CD4-positive, alpha-beta T cell (primary cell): ENCODE measurements at regions not wholly inside any gene's neighbourhood (a gene's known extent, or its start where the extent isn't known, plus 50 kb on each side); places are given as distances from the start of the nearest gene placed in this dataset.

Experiments used
- ATAC-seq: fragments of 200-7000 bp; cut with Tn5 transposase; one replicate; pipeline ENCODE4 v1.10.0; 2022; ENCODE audit warnings: mild to moderate bottlenecking; ENCODE audit not compliant: poor library complexity
- CTCF ChIA-PET: fragments of 350-600 bp; sonication (Branson Sonifier 250); formaldehyde crosslinking; loops from one replicate; lab custom pipeline; 2021; ENCODE audit warnings: antibody characterized with exemption, inconsistent platforms; lab: Charles Lee
- POLR2A ChIA-PET: fragments of 350-600 bp; sonication (Branson Sonifier 250); formaldehyde crosslinking; loops from one replicate; lab custom pipeline; 2021; ENCODE audit warnings: antibody characterized with exemption, inconsistent platforms; lab: Charles Lee
- DNase-seq, 14 experiments: peaks; one replicate each; pipeline ENCODE4 v3.0.0-alpha.2; 2013 to 2020; ENCODE audit warnings: mixed read lengths in 2 of 14
- H3K27ac ChIP-seq, 2 donors: one replicate each; pipeline versions ENCODE4 v1.5.1 to v1.7.0; 2013; ENCODE audit warnings: low read length in 2 of 2, low read depth in 1 of 2, mild to moderate bottlenecking in 1 of 2
- H3K27me3 ChIP-seq, 2 experiments: 1 replicate in 1 of 2; 2 replicates in 1 of 2; pipeline versions ENCODE4 v1.6.1 to v1.7.0; 2013; ENCODE audit warnings: low read length in 2 of 2, control low read depth in 1 of 2, mild to moderate bottlenecking in 1 of 2, moderate library complexity in 1 of 2; ENCODE audit not compliant: insufficient read depth in 2 of 2, control insufficient read depth in 1 of 2
- H3K36me3 ChIP-seq: one replicate; pipeline ENCODE4 v1.6.1; 2013; ENCODE audit warnings: low read length, control low read depth; ENCODE audit not compliant: insufficient read depth
- H3K4me1 ChIP-seq: one replicate; pipeline ENCODE4 v1.6.1; 2013; ENCODE audit warnings: low read length, control low read depth; ENCODE audit not compliant: insufficient read depth
- H3K4me3 ChIP-seq: one replicate; pipeline ENCODE4 v1.5.1; 2013; ENCODE audit warnings: mild to moderate bottlenecking, low read length, moderate library complexity
- H3K9me3 ChIP-seq, 2 experiments: 1 replicate in 1 of 2; 2 replicates in 1 of 2; pipeline versions ENCODE4 v1.6.1 to v1.7.0; 2013; ENCODE audit warnings: low read length in 2 of 2, mild to moderate bottlenecking in 2 of 2, control low read depth in 1 of 2, moderate library complexity in 1 of 2; ENCODE audit not compliant: control insufficient read depth in 1 of 2, insufficient read depth in 1 of 2
- H3K27ac Mint-ChIP-seq: one replicate; pipeline ENCODE4 v1.8.0; 2020; ENCODE audit warnings: mixed read lengths
- H3K27me3 Mint-ChIP-seq: one replicate; pipeline ENCODE4 v1.8.0; 2021; ENCODE audit warnings: mixed read lengths
- H3K36me3 Mint-ChIP-seq: one replicate; pipeline ENCODE4 v1.8.0; 2021; ENCODE audit warnings: low read depth, mixed read lengths
- H3K4me1 Mint-ChIP-seq: one replicate; pipeline ENCODE4 v1.8.0; 2021; ENCODE audit warnings: low read depth, mixed read lengths
- H3K4me3 Mint-ChIP-seq: one replicate; pipeline ENCODE4 v1.8.0; 2020; ENCODE audit warnings: mild to moderate bottlenecking, mixed read lengths
- H3K9me3 Mint-ChIP-seq: one replicate; pipeline ENCODE4 v1.8.0; 2020; ENCODE audit warnings: mixed read lengths
- intact Hi-C, 2 experiments: fragments of 100-400 bp; cut with DNase I in 1 of 2; cut with micrococcal nuclease in 1 of 2; formaldehyde crosslinking; loops; one replicate each; pipeline versions ENCODE4 v1.15.1 to v1.9.0; 2023 to 2025; cut with DNase I, micrococcal nuclease
- TF ChIP-seq, protein P1 (sequence below): fragments of 200-600 bp; IDR thresholded peaks from one replicate; pipeline ENCODE4 v1.8.0; 2022; ENCODE audit warnings: antibody characterized with exemption, mild to moderate bottlenecking

DNA sequence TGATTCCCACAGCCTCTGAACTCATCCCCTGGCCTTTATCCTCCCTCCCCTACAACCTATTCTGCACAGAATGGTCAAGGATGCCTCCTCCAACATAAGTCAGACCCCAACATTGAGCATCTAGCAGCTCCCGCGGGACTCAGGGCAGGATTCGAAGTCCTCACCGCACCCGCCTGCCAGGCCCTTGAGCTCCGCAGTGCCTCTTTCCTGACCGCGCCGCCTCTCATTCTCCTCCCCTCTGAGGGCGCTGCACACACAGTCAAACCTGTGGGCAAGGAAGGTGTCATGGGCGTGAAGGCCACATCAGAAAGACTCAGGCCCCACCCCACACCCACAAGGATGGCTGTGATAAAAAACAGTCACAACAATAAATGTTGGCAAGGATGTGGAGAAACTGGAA lies 84.1 kb downstream of the CPZ start:
- Histone ChIP-seq H3K4me3 (no peak overlapping the region), H3K27ac (no peak overlapping the region), H3K27me3 (no peaks in the 10 kb centered on the region), H3K4me1 (no peaks in the 10 kb centered on the region), H3K36me3 (no peaks in the 10 kb centered on the region), H3K9me3 (peaks cover 0 to 27% of the 10 kb centered on the region in 2 experiments)
- Mint-ChIP-seq H3K4me1 (no peaks in the 10 kb centered on the region), H3K4me3 (no peak overlapping the region), H3K9me3 (peaks cover 4% of the 10 kb centered on the region), H3K27ac (no peak overlapping the region), H3K36me3 (no peaks in the 10 kb centered on the region), H3K27me3 (peaks cover 13% of the 10 kb centered on the region)
- ATAC-seq (no peak), DNase-seq (no peak)
- intact Hi-C loops, result no loop called here
- TF ChIP-seq, protein P1, sequence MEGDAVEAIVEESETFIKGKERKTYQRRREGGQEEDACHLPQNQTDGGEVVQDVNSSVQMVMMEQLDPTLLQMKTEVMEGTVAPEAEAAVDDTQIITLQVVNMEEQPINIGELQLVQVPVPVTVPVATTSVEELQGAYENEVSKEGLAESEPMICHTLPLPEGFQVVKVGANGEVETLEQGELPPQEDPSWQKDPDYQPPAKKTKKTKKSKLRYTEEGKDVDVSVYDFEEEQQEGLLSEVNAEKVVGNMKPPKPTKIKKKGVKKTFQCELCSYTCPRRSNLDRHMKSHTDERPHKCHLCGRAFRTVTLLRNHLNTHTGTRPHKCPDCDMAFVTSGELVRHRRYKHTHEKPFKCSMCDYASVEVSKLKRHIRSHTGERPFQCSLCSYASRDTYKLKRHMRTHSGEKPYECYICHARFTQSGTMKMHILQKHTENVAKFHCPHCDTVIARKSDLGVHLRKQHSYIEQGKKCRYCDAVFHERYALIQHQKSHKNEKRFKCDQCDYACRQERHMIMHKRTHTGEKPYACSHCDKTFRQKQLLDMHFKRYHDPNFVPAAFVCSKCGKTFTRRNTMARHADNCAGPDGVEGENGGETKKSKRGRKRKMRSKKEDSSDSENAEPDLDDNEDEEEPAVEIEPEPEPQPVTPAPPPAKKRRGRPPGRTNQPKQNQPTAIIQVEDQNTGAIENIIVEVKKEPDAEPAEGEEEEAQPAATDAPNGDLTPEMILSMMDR, result no peak
- ChIA-PET POLR2A (no interaction called here), CTCF (no interaction called here)

DNA sequence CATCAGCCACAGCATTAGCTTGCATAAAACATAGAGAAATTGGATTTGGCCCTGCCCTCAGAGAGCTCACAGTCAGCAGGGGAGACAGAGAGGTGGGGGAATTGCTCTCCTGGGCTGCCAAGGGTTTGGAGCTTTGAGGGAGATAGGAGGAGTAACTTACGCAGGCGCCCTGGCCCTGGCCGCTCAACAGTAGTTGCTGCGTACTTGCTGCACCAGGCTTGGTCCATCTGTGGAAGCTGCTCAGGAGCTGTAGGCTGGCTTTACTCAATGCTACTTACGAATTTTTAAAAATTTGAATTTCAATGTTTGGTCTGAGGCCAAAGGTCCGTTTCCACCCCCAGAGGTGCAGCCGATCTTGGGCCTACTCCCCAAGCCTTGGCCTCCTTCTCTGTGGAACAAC lies 83.3 kb downstream of the CPZ start:
- Mint-ChIP-seq H3K27me3 (peaks cover 9% of the 10 kb centered on the region), H3K27ac (no peak overlapping the region), H3K4me1 (no peaks in the 10 kb centered on the region), H3K9me3 (peaks cover 4% of the 10 kb centered on the region), H3K36me3 (no peaks in the 10 kb centered on the region), H3K4me3 (no peak overlapping the region)
- no peak for DNase-seq
- intact Hi-C loops, result no loop called here
- TF ChIP-seq, protein P1, result no peak
- Histone ChIP-seq H3K9me3 (peaks cover 0 to 27% of the 10 kb centered on the region in 2 experiments), H3K36me3 (no peaks in the 10 kb centered on the region), H3K27ac (no peak overlapping the region), H3K4me1 (no peaks in the 10 kb centered on the region), H3K4me3 (no peak overlapping the region), H3K27me3 (no peaks in the 10 kb centered on the region)
- CTCF ChIA-PET, result no interaction called here
- POLR2A ChIA-PET, result no interaction called here
- no peak for ATAC-seq

DNA sequence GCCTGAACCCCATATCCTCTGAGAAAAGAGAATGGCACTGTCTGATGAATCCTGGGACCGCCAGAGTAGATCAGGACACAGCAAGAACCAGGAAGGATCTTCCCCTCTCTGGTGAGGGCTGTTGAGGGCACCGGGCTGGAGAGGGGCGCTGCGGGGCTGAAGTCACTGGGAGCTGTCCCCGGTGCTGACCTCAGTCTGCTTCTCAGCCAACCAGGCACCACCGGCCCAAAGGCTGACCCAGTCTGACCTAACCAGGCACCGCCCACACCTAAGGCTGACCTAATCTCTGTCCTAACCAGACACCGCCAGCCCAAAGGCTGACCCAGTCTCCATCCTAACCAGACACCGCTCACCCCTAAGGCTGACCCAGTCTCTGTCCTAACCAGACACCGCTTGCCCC lies 82.8 kb downstream of the CPZ start:
- TF ChIP-seq, protein P1, result no peak

More for the DNA sequence above, 82.8 kb downstream of the CPZ start:
- H3K27ac ChIP-seq, result no peak overlapping the region
- no peak for DNase-seq
- H3K36me3 ChIP-seq, result no peaks in the 10 kb centered on the region
- H3K27ac Mint-ChIP-seq, result no peak overlapping the region
- H3K36me3 Mint-ChIP-seq, result no peaks in the 10 kb centered on the region
- H3K4me1 ChIP-seq, result no peaks in the 10 kb centered on the region
- peaks cover 0 to 27% of the 10 kb centered on the region in 2 experiments for H3K9me3 ChIP-seq
- H3K4me3 ChIP-seq, result no peak overlapping the region
- no peaks in the 10 kb centered on the region for H3K4me1 Mint-ChIP-seq
- H3K27me3 Mint-ChIP-seq, result peaks cover 4% of the 10 kb centered on the region
- no peak overlapping the region for H3K4me3 Mint-ChIP-seq
- no peaks in the 10 kb centered on the region for H3K27me3 ChIP-seq
- CTCF ChIA-PET, result no interaction called here
- peaks cover 4% of the 10 kb centered on the region for H3K9me3 Mint-ChIP-seq
- no peak for ATAC-seq
- intact Hi-C loops, result no loop called here
- POLR2A ChIA-PET, result no interaction called here
